Heart left ventricle (tissue), 16 donors: ENCODE measurements at regions not wholly inside any gene's neighbourhood (a gene's known extent, or its start where the extent isn't known, plus 50 kb on each side); places are given as distances from the start of the nearest gene placed in this dataset.
"Not testable (repeated sequence)": the region's sequence is repeated elsewhere in the genome, so short reads cannot be mapped to it uniquely, and the experiment has no call there.

Source experiments
- ATAC-seq, 4 donors: fragments of 200-7000 bp; cut with Tn5 transposase; one replicate each; pipeline ENCODE4 v1.9.1; 2020 to 2022; ENCODE audit warnings: moderate library complexity in 4 of 4, mild to moderate bottlenecking in 3 of 4, moderate number of reproducible peaks in 1 of 4
- DNase-seq, 5 donors: peaks; one replicate each; pipeline ENCODE4 v3.0.0-alpha.2; 2020
- H3K27ac ChIP-seq, 12 donors: fragments of 200-600 bp; sonication (generic) in 4 of 12; one replicate each; pipeline versions ENCODE4 v1.5.0 to v1.8.0; 2016 to 2022; ENCODE audit warnings: mild to moderate bottlenecking in 2 of 12
- H3K27me3 ChIP-seq, 9 donors: fragments of 200-600 bp; sonication (generic) in 2 of 9; one replicate each; pipeline versions ENCODE4 v1.5.1 to v1.8.0; 2016 to 2022; ENCODE audit warnings: mild to moderate bottlenecking in 3 of 9
- H3K36me3 ChIP-seq, 9 donors: fragments of 200-600 bp; sonication (generic) in 2 of 9; one replicate each; pipeline versions ENCODE4 v1.5.0 to v1.8.0; 2018 to 2022; ENCODE audit warnings: mild to moderate bottlenecking in 2 of 9
- H3K4me1 ChIP-seq, 12 donors: fragments of 200-600 bp; sonication (generic) in 4 of 12; one replicate each; pipeline versions ENCODE4 v1.5.0 to v1.8.0; 2016 to 2022; ENCODE audit warnings: mild to moderate bottlenecking in 3 of 12
- H3K4me3 ChIP-seq, 12 donors: fragments of 200-600 bp; sonication (generic) in 4 of 12; one replicate each; pipeline versions ENCODE4 v1.5.0 to v1.8.0; 2017 to 2022; ENCODE audit warnings: mild to moderate bottlenecking in 9 of 12, moderate library complexity in 4 of 12
- H3K9me3 ChIP-seq, 12 donors: fragments of 200-600 bp; sonication (generic) in 4 of 12; one replicate each; pipeline versions ENCODE4 v1.5.0 to v1.8.0; 2016 to 2022; ENCODE audit warnings: mild to moderate bottlenecking in 1 of 12
- POLR2A ChIP-seq, 2 donors: fragments of 450-650 bp; IDR thresholded peaks; one replicate each; pipeline ENCODE4 v1.6.1; 2017; ENCODE audit warnings: antibody characterized with exemption in 2 of 2, mild to moderate bottlenecking in 2 of 2, moderate library complexity in 2 of 2
- WGBS, 4 donors: extraction: QIAGEN DNeasy Blood & Tissue Kit in 2 of 4; methylation state at CpG; one replicate each; pipeline versions ENCODE4 v1.1.5 to v1.1.7; 2013 to 2018; 5-methylcytosine and 5-hydroxymethylcytosine counted together
- intact Hi-C, 10 donors: fragments of 100-400 bp; cut with DNase I; formaldehyde crosslinking; loops; one replicate each; pipeline versions ENCODE4 v1.11.1 to v1.14.2; 2022
- TF ChIP-seq, protein P1 (sequence below), 12 donors: fragments of 200-600 bp; sonication (generic) in 4 of 12; IDR thresholded peaks; one replicate each; pipeline versions ENCODE4 v1.5.0 to v1.8.0; 2018 to 2022; ENCODE audit warnings: antibody characterized with exemption in 12 of 12, mild to moderate bottlenecking in 5 of 12
- donor health status: ischemic (EF 13 %, LVEDD 7.1; RV severe dilation, severe dysfunction).
- donor health status: healthy with polysubstance abuse.
- donor health status: DM: no; HTN: yes; CAD: no.
- donor health status: DM: no; HTN: no; CAD: no.
- donor health status: ischemic (EF 25% LVEDD 6.9; RV normal size, moderate dysfunction).
- donor health status: ischemic (EF 25% LVEDD 5.7; RV mildly dilated, moderate dysfunction).
- donor health status: healthy.
- donor health status: DM: yes; HTN: yes; CAD: no.
- donor health status: ischemic (EF 35%, LVEDD 5.7; RV mildly dilated, moderate dysfunction).
- donor health status: nonischemic (EF 11% LVEDD 7.7; RV severe dilation, severe dysfunction).
- donor health status: DM: yes; HTN: yes; CAD: no.
- donor health status: PGD.
- donor health status: ischemic (EF 29% LVEDD 5.4; RV normal size, mild dysfunction).
- donor health status: nonischemic (EF 23%, LVEDD 6.1; RV moderate dilation, normal function).

DNA sequence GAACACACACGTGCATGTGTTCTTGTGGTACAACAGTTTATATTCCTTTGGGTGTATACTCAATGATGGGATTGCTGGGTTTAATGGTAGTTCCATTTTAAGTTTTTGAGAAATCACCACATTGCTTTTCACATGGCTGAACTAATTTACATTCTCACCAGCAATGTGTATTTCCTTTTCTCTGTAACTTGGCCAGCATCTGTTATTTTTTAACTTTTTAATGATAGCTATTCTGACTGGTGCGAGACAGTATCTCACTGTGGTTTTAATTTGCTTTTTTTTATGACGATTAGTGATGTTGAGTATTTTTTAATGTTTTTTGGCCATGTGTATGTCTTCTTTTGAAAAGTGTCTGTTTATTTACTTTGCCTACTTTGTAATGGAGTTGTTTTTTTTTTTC is 256.6 kb downstream of the ZWINT start:
- TF ChIP-seq, protein P1, sequence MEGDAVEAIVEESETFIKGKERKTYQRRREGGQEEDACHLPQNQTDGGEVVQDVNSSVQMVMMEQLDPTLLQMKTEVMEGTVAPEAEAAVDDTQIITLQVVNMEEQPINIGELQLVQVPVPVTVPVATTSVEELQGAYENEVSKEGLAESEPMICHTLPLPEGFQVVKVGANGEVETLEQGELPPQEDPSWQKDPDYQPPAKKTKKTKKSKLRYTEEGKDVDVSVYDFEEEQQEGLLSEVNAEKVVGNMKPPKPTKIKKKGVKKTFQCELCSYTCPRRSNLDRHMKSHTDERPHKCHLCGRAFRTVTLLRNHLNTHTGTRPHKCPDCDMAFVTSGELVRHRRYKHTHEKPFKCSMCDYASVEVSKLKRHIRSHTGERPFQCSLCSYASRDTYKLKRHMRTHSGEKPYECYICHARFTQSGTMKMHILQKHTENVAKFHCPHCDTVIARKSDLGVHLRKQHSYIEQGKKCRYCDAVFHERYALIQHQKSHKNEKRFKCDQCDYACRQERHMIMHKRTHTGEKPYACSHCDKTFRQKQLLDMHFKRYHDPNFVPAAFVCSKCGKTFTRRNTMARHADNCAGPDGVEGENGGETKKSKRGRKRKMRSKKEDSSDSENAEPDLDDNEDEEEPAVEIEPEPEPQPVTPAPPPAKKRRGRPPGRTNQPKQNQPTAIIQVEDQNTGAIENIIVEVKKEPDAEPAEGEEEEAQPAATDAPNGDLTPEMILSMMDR (IDR thresholded peaks at IDR 0.05): no peak
- TF ChIP-seq POLR2A (IDR thresholded peaks at IDR 0.05): no peak
- ATAC-seq (no peak), DNase-seq (no peak)
- intact Hi-C loops: no loop called here
- H3K27ac ChIP-seq: no peak overlapping the region
- WGBS, 4 donors: 75 to 79% (median 77%) methylated on average over 3 of the region's 3 CpGs
- H3K4me3 ChIP-seq: no peak overlapping the region
- H3K9me3 ChIP-seq: peaks cover 0 to under 1% (median 0%) of the 10 kb centered on the region in 12 donors
- H3K36me3 ChIP-seq: no peaks in the 10 kb centered on the region
- no peaks in the 10 kb centered on the region for H3K27me3 ChIP-seq
- H3K4me1 ChIP-seq: no peaks in the 10 kb centered on the region

DNA sequence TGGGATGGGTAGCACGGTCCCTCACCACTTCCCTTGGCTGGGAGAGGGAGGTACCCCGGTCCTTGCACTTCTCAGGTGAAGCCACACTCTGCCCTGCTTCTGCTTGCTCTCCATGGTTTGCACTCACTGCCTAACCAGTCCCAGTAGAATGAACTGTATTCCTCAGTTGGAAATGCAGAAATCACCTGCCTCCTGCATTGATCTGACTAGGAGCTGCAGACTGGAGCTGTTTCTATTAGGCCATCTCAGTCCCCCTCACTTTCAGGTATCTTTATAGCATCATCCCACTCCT is 264.9 kb downstream of the ZWINT start:
- Histone ChIP-seq H3K27ac (no peak overlapping the region), H3K27me3 (no peaks in the 10 kb centered on the region), H3K9me3 (peaks cover 0 to 10% (median 0%) of the 10 kb centered on the region in 12 donors), H3K36me3 (no peaks in the 10 kb centered on the region), H3K4me3 (no peak overlapping the region), H3K4me1 (no peaks in the 10 kb centered on the region)
- TF ChIP-seq, protein P1 (IDR thresholded peaks at IDR 0.05): no peak
- TF ChIP-seq POLR2A (IDR thresholded peaks at IDR 0.05): no peak
- WGBS, 4 donors: 60 to 89% (median 79%) methylated on average over 2 of the region's 2 CpGs
- ATAC-seq: no peak
- intact Hi-C loops: no loop called here
- no peak for DNase-seq

DNA sequence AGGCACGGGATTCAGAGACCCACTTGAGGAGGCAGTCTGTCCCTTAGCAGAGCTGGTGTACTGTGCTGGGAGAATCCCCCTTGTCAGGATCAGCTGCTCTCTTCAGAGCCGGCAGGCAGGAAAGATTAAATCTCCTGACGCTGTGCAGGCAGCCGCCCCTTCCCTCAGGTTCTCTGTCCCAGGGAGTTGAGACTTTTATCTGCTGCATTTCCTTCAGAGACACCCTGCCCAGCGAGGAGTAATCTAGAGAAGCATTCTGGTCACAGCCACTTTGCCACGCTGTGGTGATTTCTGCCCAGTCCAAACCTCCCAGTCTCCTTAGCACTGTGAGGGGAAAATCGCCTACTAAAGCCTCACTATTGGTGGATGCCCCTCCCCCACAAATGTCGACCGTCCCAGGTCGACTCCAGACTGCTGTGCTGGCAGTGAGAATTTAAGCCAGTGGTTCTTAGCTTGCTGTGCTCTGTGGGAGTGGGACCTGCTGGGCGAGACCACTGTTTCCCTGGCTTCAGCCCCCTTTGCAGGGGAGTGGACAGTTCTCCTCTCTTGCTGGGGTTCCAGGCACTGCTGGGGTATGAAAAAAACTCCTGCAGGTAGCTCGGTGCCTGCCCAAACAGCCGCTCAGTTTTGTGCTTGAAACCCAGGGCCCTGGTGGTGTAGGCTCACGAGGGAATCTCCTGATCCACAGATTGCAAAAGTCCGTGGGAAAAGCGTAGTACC is 265.4 kb downstream of the ZWINT start:
- ATAC-seq (no peak), DNase-seq (no peak)
- Histone ChIP-seq H3K27ac (no peak overlapping the region), H3K4me3 (no peak overlapping the region), H3K4me1 (no peaks in the 10 kb centered on the region), H3K9me3 (peaks cover 0 to 15% (median 1%) of the 10 kb centered on the region in 12 donors), H3K27me3 (no peaks in the 10 kb centered on the region), H3K36me3 (no peaks in the 10 kb centered on the region)
- WGBS, 4 donors: 47 to 58% (median 48%) methylated on average over 12 to 16 of the region's 16 CpGs
- intact Hi-C loops: no loop called here
- no peak for TF ChIP-seq POLR2A (IDR thresholded peaks at IDR 0.05)
- TF ChIP-seq, protein P1 (IDR thresholded peaks at IDR 0.05): no peak

DNA sequence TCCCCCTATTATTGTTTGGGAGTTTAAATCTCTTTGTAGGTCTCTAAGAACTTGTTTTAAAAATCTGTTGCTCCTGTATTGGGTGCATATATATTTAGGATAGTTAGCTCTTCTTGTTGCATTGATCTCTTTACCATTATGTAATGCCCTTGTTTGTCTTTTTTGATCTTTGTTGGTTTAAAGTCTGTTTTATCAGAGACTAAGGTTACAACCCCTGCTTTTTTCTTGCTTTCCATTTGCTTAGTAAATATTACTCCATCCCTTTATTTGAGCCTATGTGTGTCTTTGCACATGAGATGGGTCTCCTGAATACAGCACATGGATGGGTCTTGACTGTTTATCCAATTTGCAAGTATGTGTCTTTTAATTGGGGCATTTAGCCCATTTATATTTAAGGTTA is 267.4 kb downstream of the ZWINT start:
- H3K27me3 ChIP-seq, intact Hi-C loops, H3K4me3 ChIP-seq, H3K4me1 ChIP-seq, ATAC-seq, DNase-seq, H3K36me3 ChIP-seq, H3K27ac ChIP-seq: not testable (repeated sequence)
- H3K9me3 ChIP-seq: peaks cover 0 to 33% (median 1%) of the 10 kb centered on the region in 12 donors

DNA sequence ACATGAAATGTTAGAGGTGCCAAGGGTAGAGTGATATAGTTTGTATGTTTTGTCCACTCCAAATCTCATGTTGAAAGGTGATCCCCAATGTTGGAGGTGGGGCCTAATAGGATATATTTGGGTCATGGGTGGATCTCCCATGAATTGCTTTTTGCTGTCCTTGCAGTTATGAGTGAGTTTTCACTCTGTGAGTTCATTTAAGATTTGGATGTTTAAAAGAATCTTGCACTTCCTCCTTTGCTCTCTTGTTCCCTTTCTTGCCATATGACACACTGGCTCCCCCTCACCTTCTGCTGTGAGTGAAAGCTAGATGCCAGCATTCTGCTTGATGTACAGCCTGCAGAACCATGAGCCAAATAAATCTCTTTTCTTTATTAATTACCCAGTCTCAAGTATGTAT is 269.2 kb downstream of the ZWINT start:
- peaks cover 0 to 35% (median 1%) of the 10 kb centered on the region in 12 donors for H3K9me3 ChIP-seq
- no peaks in the 10 kb centered on the region for H3K36me3 ChIP-seq
- DNase-seq (no peak), ATAC-seq (no peak)
- H3K27ac ChIP-seq: no peak overlapping the region
- intact Hi-C loops: no loop called here
- H3K4me3 ChIP-seq: no peak overlapping the region
- no peak for TF ChIP-seq POLR2A (IDR thresholded peaks at IDR 0.05)
- TF ChIP-seq, protein P1 (IDR thresholded peaks at IDR 0.05): no peak
- no peaks in the 10 kb centered on the region for H3K27me3 ChIP-seq
- no peaks in the 10 kb centered on the region for H3K4me1 ChIP-seq
